Karpas-422 (cell line): ENCODE measurements at regions not wholly inside any gene's neighbourhood (a gene's known extent, or its start where the extent isn't known, plus 50 kb on each side); places are given as distances from the start of the nearest gene placed in this dataset.
"Not testable (repeated sequence)": the region's sequence is repeated elsewhere in the genome, so short reads cannot be mapped to it uniquely, and the experiment has no call there.

Experiments
- DNase-seq: peaks from one replicate; pipeline ENCODE4 v3.0.0-alpha.2; 2015
- H2AFZ ChIP-seq: fragments of 200-600 bp; sonication (generic); 2 replicates; pipeline ENCODE4 v1.6.1; 2014; ENCODE audit warnings: antibody characterized with exemption, low read length, mixed read lengths
- H3K27ac ChIP-seq: fragments of 200-600 bp; sonication (generic); 2 replicates; pipeline ENCODE4 v1.5.1; 2014; ENCODE audit warnings: mild to moderate bottlenecking, low read length, moderate library complexity
- H3K27me3 ChIP-seq: fragments of 200-600 bp; sonication (generic); 2 replicates; pipeline ENCODE4 v1.6.1; 2014; ENCODE audit warnings: low read length, mixed read lengths
- H3K36me3 ChIP-seq: fragments of 200-600 bp; sonication (generic); 2 replicates; pipeline ENCODE4 v1.6.1; 2014; ENCODE audit warnings: low read length, mixed read lengths; ENCODE audit not compliant: insufficient read depth
- H3K4me1 ChIP-seq: fragments of 200-600 bp; sonication (generic); 2 replicates; pipeline ENCODE4 v1.6.1; 2014; ENCODE audit warnings: mild to moderate bottlenecking, low read length, mixed read lengths
- H3K4me2 ChIP-seq: fragments of 200-600 bp; sonication (generic); 2 replicates; pipeline ENCODE4 v1.6.1; 2014; ENCODE audit warnings: low read length, low read depth, mild to moderate bottlenecking; ENCODE audit not compliant: poor library complexity, severe bottlenecking
- H3K4me3 ChIP-seq: fragments of 200-600 bp; sonication (generic); 2 replicates; pipeline ENCODE4 v1.5.1; 2014; ENCODE audit warnings: mild to moderate bottlenecking, antibody characterized with exemption, low read length, mixed read lengths
- H3K79me2 ChIP-seq: fragments of 200-600 bp; sonication (generic); 2 replicates; pipeline ENCODE4 v1.6.1; 2014; ENCODE audit warnings: mild to moderate bottlenecking, low read length, mixed read lengths
- H3K9ac ChIP-seq: fragments of 200-600 bp; sonication (generic); 2 replicates; pipeline ENCODE4 v1.6.0; 2014; ENCODE audit warnings: low read length
- H3K9me2 ChIP-seq: fragments of 200-600 bp; sonication (generic), shearing (Covaris generic); replicated peaks from 2 replicates; pipeline ENCODE4 v1.6.0; 2014; ENCODE audit warnings: mild to moderate bottlenecking, low read length, moderate library complexity; ENCODE audit not compliant: insufficient read depth
- H3K9me3 ChIP-seq: fragments of 300-700, 200-600 bp; sonication (generic); 2 replicates; pipeline ENCODE4 v1.6.1; 2014; ENCODE audit warnings: low read length, mixed read lengths
- H4K20me1 ChIP-seq: fragments of 200-600 bp; sonication (generic); 2 replicates; pipeline ENCODE4 v1.6.1; 2014; ENCODE audit warnings: mild to moderate bottlenecking, antibody characterized with exemption, low read length, low read depth; ENCODE audit not compliant: insufficient read depth

- Histone ChIP-seq H3K9ac (no peak overlapping the region), H3K9me3 (no peaks in the 10 kb centered on the region), H2AFZ (no peak overlapping the region), H3K27ac (no peak overlapping the region), H4K20me1 (no peaks in the 10 kb centered on the region), H3K36me3 (no peaks in the 10 kb centered on the region), H3K4me3 (no peak overlapping the region), H3K4me1 (no peaks in the 10 kb centered on the region), H3K27me3 (no peaks in the 10 kb centered on the region), H3K4me2 (no peak overlapping the region), H3K9me2 (no peaks in the 10 kb centered on the region), H3K79me2 (no peaks in the 10 kb centered on the region)
- DNase-seq = no peak
These were observed 174.4 kb upstream of the NOX3 start for GRCh38 chr6:155630085-155630484.

GRCh38 chr6:155629652-155630051 is 174.0 kb upstream of the NOX3 start:
- Histone ChIP-seq H3K4me3 (no peak overlapping the region), H3K9ac (no peak overlapping the region), H2AFZ (no peak overlapping the region), H3K4me1 (no peaks in the 10 kb centered on the region), H3K9me2 (no peaks in the 10 kb centered on the region), H3K79me2 (no peaks in the 10 kb centered on the region), H4K20me1 (no peaks in the 10 kb centered on the region), H3K36me3 (no peaks in the 10 kb centered on the region), H3K9me3 (no peaks in the 10 kb centered on the region), H3K27ac (no peak overlapping the region), H3K27me3 (no peaks in the 10 kb centered on the region), H3K4me2 (no peak overlapping the region)
- DNase-seq = no peak

- no peak for DNase-seq
- Histone ChIP-seq H3K27ac (no peak overlapping the region), H3K27me3 (no peaks in the 10 kb centered on the region), H3K36me3 (no peaks in the 10 kb centered on the region), H3K79me2 (no peaks in the 10 kb centered on the region), H3K4me3 (no peak overlapping the region), H3K9me2 (no peaks in the 10 kb centered on the region), H3K9me3 (no peaks in the 10 kb centered on the region), H3K4me1 (no peaks in the 10 kb centered on the region), H4K20me1 (no peaks in the 10 kb centered on the region), H3K4me2 (no peak overlapping the region), H2AFZ (no peak overlapping the region), H3K9ac (no peak overlapping the region)
These were observed 172.7 kb upstream of the NOX3 start for GRCh38 chr6:155628306-155628705.

GRCh38 chr6:155627722-155628212 is 172.1 kb upstream of the NOX3 start:
- not testable (repeated sequence) for H3K36me3 ChIP-seq, H2AFZ ChIP-seq

GRCh38 chr6:155623450-155624178 is 168.0 kb upstream of the NOX3 start:
- Histone ChIP-seq H3K27me3 (no peaks in the 10 kb centered on the region), H3K79me2 (no peaks in the 10 kb centered on the region), H3K27ac (no peak overlapping the region), H3K4me3 (no peak overlapping the region), H2AFZ (no peak overlapping the region), H3K4me1 (no peaks in the 10 kb centered on the region), H4K20me1 (no peaks in the 10 kb centered on the region), H3K9me3 (no peaks in the 10 kb centered on the region), H3K9ac (no peak overlapping the region), H3K4me2 (no peak overlapping the region), H3K36me3 (no peaks in the 10 kb centered on the region), H3K9me2 (no peaks in the 10 kb centered on the region)
- no peak for DNase-seq

More at GRCh38 chr6:155627722-155628212, 172.1 kb upstream of the NOX3 start:
- not testable (repeated sequence) for H3K9ac ChIP-seq, H4K20me1 ChIP-seq, H3K9me3 ChIP-seq, H3K4me1 ChIP-seq, H3K4me3 ChIP-seq, H3K27me3 ChIP-seq, H3K27ac ChIP-seq, DNase-seq, H3K4me2 ChIP-seq, H3K79me2 ChIP-seq, H3K9me2 ChIP-seq

GRCh38 chr6:155614606-155615005 is 159.0 kb upstream of the NOX3 start:
- H3K27me3 ChIP-seq = 0 out of 2 replicates have a peak, but pooled peaks cover 2% of the 10 kb centered on the region
- no peaks in the 10 kb centered on the region for H3K36me3 ChIP-seq
- no peaks in the 10 kb centered on the region for H3K9me2 ChIP-seq
- no peak overlapping the region for H3K9ac ChIP-seq
- no peak overlapping the region for H3K27ac ChIP-seq
- H4K20me1 ChIP-seq = no peaks in the 10 kb centered on the region
- no peaks in the 10 kb centered on the region; the same call in 1 of the 2 replicates for H3K9me3 ChIP-seq
- H2AFZ ChIP-seq = no peak overlapping the region
- H3K4me1 ChIP-seq = no peaks in the 10 kb centered on the region
- DNase-seq = no peak
- H3K79me2 ChIP-seq = no peaks in the 10 kb centered on the region
- H3K4me2 ChIP-seq = no peak overlapping the region
- H3K4me3 ChIP-seq = no peak overlapping the region

GRCh38 chr6:155611742-155612141 is 156.1 kb upstream of the NOX3 start:
- Histone ChIP-seq H2AFZ (no peak overlapping the region), H3K4me3 (no peak overlapping the region), H3K36me3 (no peaks in the 10 kb centered on the region), H3K9me3 (no peaks in the 10 kb centered on the region; the same call in 1 of the 2 replicates), H3K27ac (no peak overlapping the region), H3K4me2 (no peak overlapping the region), H3K27me3 (0 out of 2 replicates have a peak, but pooled peaks cover 2% of the 10 kb centered on the region), H3K79me2 (no peaks in the 10 kb centered on the region), H4K20me1 (no peaks in the 10 kb centered on the region), H3K9ac (no peak overlapping the region), H3K9me2 (no peaks in the 10 kb centered on the region), H3K4me1 (no peaks in the 10 kb centered on the region)
- DNase-seq = no peak

- Histone ChIP-seq H2AFZ (no peak overlapping the region), H3K4me1 (no peaks in the 10 kb centered on the region), H3K4me2 (no peak overlapping the region), H3K9me3 (no peaks in the 10 kb centered on the region), H3K79me2 (no peaks in the 10 kb centered on the region), H4K20me1 (no peaks in the 10 kb centered on the region), H3K4me3 (no peak overlapping the region), H3K27ac (no peak overlapping the region), H3K36me3 (no peaks in the 10 kb centered on the region), H3K27me3 (no peaks in the 10 kb centered on the region), H3K9ac (no peak overlapping the region), H3K9me2 (no peaks in the 10 kb centered on the region)
- no peak for DNase-seq
These were observed 149.4 kb upstream of the NOX3 start for GRCh38 chr6:155604991-155605390.
